ENCODE measurements at regions not wholly inside any gene's neighbourhood (a gene's known extent, or its start where the extent isn't known, plus 50 kb on each side); places are given as distances from the start of the nearest gene placed in this dataset.
A peak's percentile ranks its signal among the peaks of the same experiment; 100 is the strongest.

- FAIRE-seq: no peak
- DNase-seq: no peak
- Histone ChIP-seq H3K27me3 (ENCODE audit: control insufficient read depth, insufficient read depth, low read length) (no peaks in the 10 kb centered on the region), H3K9me3 (ENCODE audit: control insufficient read depth in 2 of 3, insufficient read depth in 1 of 3, low read length in 3 of 3) (no peaks in the 10 kb centered on the region), H3K9ac (ENCODE audit: low read length in 3 of 3) (no peak overlapping the region), H3K4me3 (ENCODE audit: low read length in 3 of 3) (no peak overlapping the region), H3K27ac (ENCODE audit: low read depth in 2 of 2, low read length in 2 of 2) (no peak overlapping the region), H3K4me1 (ENCODE audit: control insufficient read depth in 2 of 3, insufficient read depth in 2 of 3, low read depth in 1 of 3, low read length in 3 of 3) (no peaks in the 10 kb centered on the region), H3K36me3 (ENCODE audit: control insufficient read depth in 2 of 3, insufficient read depth in 3 of 3, low read length in 3 of 3) (no peaks in the 10 kb centered on the region)
- intact Hi-C loops (cut with DNase I): no loop called here
- TF ChIP-seq, protein P1, sequence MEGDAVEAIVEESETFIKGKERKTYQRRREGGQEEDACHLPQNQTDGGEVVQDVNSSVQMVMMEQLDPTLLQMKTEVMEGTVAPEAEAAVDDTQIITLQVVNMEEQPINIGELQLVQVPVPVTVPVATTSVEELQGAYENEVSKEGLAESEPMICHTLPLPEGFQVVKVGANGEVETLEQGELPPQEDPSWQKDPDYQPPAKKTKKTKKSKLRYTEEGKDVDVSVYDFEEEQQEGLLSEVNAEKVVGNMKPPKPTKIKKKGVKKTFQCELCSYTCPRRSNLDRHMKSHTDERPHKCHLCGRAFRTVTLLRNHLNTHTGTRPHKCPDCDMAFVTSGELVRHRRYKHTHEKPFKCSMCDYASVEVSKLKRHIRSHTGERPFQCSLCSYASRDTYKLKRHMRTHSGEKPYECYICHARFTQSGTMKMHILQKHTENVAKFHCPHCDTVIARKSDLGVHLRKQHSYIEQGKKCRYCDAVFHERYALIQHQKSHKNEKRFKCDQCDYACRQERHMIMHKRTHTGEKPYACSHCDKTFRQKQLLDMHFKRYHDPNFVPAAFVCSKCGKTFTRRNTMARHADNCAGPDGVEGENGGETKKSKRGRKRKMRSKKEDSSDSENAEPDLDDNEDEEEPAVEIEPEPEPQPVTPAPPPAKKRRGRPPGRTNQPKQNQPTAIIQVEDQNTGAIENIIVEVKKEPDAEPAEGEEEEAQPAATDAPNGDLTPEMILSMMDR (IDR thresholded peaks at IDR 0.05; ENCODE audit: borderline replicate concordance, extremely low read depth, insufficient read depth): no peak
Measured at GRCh38 chr12:64938179-64938578, 113.7 kb downstream of the TBC1D30 start.

- Histone ChIP-seq H3K27ac (ENCODE audit: low read depth in 2 of 2, low read length in 2 of 2) (no peak overlapping the region), H3K4me1 (ENCODE audit: control insufficient read depth in 2 of 3, insufficient read depth in 2 of 3, low read depth in 1 of 3, low read length in 3 of 3) (no peaks in the 10 kb centered on the region), H3K36me3 (ENCODE audit: control insufficient read depth in 2 of 3, insufficient read depth in 3 of 3, low read length in 3 of 3) (no peaks in the 10 kb centered on the region), H3K9me3 (ENCODE audit: control insufficient read depth in 2 of 3, insufficient read depth in 1 of 3, low read length in 3 of 3) (no peaks in the 10 kb centered on the region), H3K4me3 (ENCODE audit: low read length in 3 of 3) (no peak overlapping the region), H3K27me3 (ENCODE audit: control insufficient read depth, insufficient read depth, low read length) (no peaks in the 10 kb centered on the region), H3K9ac (ENCODE audit: low read length in 3 of 3) (no peak overlapping the region)
- intact Hi-C loops (cut with DNase I): no loop called here
- TF ChIP-seq, protein P1 (IDR thresholded peaks at IDR 0.05; ENCODE audit: borderline replicate concordance, extremely low read depth, insufficient read depth): no peak
- FAIRE-seq (no peak), DNase-seq (no peak)
Measured at GRCh38 chr12:64943686-64944085, 119.2 kb downstream of the TBC1D30 start.

DNA sequence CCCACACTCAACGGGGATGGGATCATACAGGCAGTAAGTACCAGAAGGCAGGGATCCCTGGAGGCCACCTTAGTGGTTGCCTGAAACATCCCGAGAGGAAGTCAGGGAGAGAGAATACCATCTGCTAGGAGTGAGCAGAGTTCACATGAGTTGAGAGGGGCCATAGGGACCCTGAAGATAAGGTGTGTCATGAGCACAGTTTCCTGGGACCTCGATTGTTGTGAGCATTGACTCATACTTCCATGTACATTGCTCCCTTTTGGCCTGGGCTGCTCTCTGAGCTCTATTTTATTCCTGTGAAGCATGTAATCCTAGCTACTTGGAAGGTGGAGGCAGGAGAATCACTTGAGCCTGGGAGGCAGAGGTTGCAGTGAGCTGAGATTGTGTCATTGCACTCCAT is 120.5 kb downstream of the TBC1D30 start:
- Histone ChIP-seq H3K36me3 (ENCODE audit: control insufficient read depth in 2 of 3, insufficient read depth in 3 of 3, low read length in 3 of 3) (no peaks in the 10 kb centered on the region), H3K27me3 (ENCODE audit: control insufficient read depth, insufficient read depth, low read length) (no peaks in the 10 kb centered on the region), H3K4me1 (ENCODE audit: control insufficient read depth in 2 of 3, insufficient read depth in 2 of 3, low read depth in 1 of 3, low read length in 3 of 3) (no peaks in the 10 kb centered on the region), H3K4me3 (ENCODE audit: low read length in 3 of 3) (no peak overlapping the region), H3K9ac (ENCODE audit: low read length in 3 of 3) (no peak overlapping the region), H3K9me3 (ENCODE audit: control insufficient read depth in 2 of 3, insufficient read depth in 1 of 3, low read length in 3 of 3) (no peaks in the 10 kb centered on the region), H3K27ac (ENCODE audit: low read depth in 2 of 2, low read length in 2 of 2) (no peak overlapping the region)
- FAIRE-seq: no peak
- intact Hi-C loops (cut with DNase I): no loop called here
- TF ChIP-seq, protein P1 (IDR thresholded peaks at IDR 0.05; ENCODE audit: borderline replicate concordance, extremely low read depth, insufficient read depth): no peak
- DNase-seq: no peak

DNA sequence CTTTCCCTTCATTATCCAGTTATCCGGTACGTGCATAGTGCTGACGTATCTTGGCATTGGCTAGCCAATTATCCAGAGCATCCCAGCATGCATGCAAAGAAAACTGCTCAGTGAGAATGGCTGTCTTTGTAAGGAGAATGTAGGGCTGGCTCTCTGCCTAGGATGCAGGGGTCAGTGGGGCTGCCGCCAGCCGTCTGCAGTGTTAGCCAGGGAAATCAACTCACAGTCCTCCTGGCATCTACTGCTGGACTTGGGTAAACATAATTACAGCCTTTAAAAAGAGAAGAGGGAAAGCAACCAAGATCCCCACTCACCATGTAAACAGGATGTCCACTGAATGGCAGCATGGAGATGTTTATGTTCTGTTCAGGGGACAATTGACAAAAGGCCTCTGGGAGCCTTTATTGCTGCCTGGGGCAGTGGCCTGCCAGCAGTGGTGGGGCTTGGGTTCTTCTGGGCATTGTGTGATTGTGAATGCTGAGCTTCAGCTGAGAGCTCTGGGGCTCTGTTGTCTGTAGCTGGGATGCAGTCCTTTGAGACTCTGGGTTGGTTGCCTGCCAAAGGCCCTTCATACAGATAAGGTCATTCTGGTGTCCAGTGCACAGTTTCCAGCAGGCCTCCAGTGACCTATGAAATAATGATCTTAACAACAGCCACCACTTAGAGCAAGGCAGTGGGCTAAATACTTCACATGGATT is 121.8 kb downstream of the TBC1D30 start:
- peak in 3 of 5 donors; percentile 9 to 42 (median 19) for DNase-seq
- FAIRE-seq: no peak
- intact Hi-C loops (cut with DNase I): no loop called here
- Histone ChIP-seq H3K27ac (ENCODE audit: low read depth in 2 of 2, low read length in 2 of 2) (no peak overlapping the region), H3K4me1 (ENCODE audit: control insufficient read depth in 2 of 3, insufficient read depth in 2 of 3, low read depth in 1 of 3, low read length in 3 of 3) (no peaks in the 10 kb centered on the region), H3K27me3 (ENCODE audit: control insufficient read depth, insufficient read depth, low read length) (no peaks in the 10 kb centered on the region), H3K9ac (ENCODE audit: low read length in 3 of 3) (no peak overlapping the region), H3K36me3 (ENCODE audit: control insufficient read depth in 2 of 3, insufficient read depth in 3 of 3, low read length in 3 of 3) (no peaks in the 10 kb centered on the region), H3K4me3 (ENCODE audit: low read length in 3 of 3) (no peak overlapping the region), H3K9me3 (ENCODE audit: control insufficient read depth in 2 of 3, insufficient read depth in 1 of 3, low read length in 3 of 3) (no peaks in the 10 kb centered on the region)
- TF ChIP-seq, protein P1 (IDR thresholded peaks at IDR 0.05; ENCODE audit: borderline replicate concordance, extremely low read depth, insufficient read depth): no peak

Data from kidney (tissue), 13 donors.